ACC112 (cell line): ENCODE measurements at regions not wholly inside any gene's neighbourhood (a gene's known extent, or its start where the extent isn't known, plus 50 kb on each side); places are given as distances from the start of the nearest gene placed in this dataset.

Experiments
- H2AFZ ChIP-seq: fragments of 200-600 bp; sonication (generic); one replicate; pipeline ENCODE4 v1.6.0; 2017; ENCODE audit warnings: antibody characterized with exemption, low read length; ENCODE audit not compliant: unreplicated experiment
- H3K27ac ChIP-seq: fragments of 200-600 bp; sonication (generic); 2 replicates; pipeline ENCODE4 v1.5.1; 2014; ENCODE audit warnings: low read depth, mild to moderate bottlenecking, antibody characterized with exemption, low read length, moderate library complexity
- H3K27me3 ChIP-seq: fragments of 200-600 bp; sonication (generic); 2 replicates; pipeline ENCODE4 v1.6.1; 2014; ENCODE audit warnings: mild to moderate bottlenecking, antibody characterized with exemption, low read length, moderate library complexity, mixed read lengths; ENCODE audit not compliant: insufficient read depth
- H3K36me3 ChIP-seq: fragments of 200-600 bp; sonication (generic); 2 replicates; pipeline ENCODE4 v1.6.1; 2016; ENCODE audit warnings: mild to moderate bottlenecking, antibody characterized with exemption, low read length, moderate library complexity, mixed read lengths; ENCODE audit not compliant: insufficient read depth
- H3K4me1 ChIP-seq: fragments of 200-600 bp; sonication (generic); one replicate; pipeline ENCODE4 v1.6.1; 2016; ENCODE audit warnings: low read length, mixed read lengths; ENCODE audit not compliant: insufficient read depth, unreplicated experiment, control insufficient read depth
- H3K4me3 ChIP-seq: fragments of 200-600 bp; sonication (generic); 2 replicates; pipeline ENCODE4 v1.5.1; 2014; ENCODE audit warnings: mild to moderate bottlenecking, low read depth, low read length
- H3K79me2 ChIP-seq: fragments of 200-600 bp; sonication (generic); one replicate; pipeline ENCODE4 v1.6.0; 2016; ENCODE audit warnings: low read length; ENCODE audit not compliant: control insufficient read depth, unreplicated experiment, insufficient read depth

DNA sequence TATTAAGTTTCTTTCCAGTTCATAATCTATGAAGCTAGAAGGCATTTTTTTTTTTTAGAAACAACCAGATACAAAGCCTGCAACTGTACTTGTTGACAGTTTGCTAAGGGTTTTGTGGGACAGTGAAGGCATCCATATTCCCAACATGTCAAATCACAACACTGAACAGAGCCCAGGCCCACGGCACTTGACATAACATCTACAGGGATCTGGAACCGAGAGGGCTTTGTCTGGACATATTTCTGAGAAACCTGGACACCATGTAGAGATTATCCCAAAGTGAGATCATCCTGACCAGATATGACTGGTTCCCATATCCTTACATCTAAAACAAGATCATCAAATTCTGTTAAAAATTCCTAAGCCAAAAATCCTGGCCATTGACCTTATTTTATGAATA lies 336.3 kb downstream of the ACTL7B start:
- H3K4me3 ChIP-seq = no peak overlapping the region
- H3K27ac ChIP-seq = no peak overlapping the region

DNA sequence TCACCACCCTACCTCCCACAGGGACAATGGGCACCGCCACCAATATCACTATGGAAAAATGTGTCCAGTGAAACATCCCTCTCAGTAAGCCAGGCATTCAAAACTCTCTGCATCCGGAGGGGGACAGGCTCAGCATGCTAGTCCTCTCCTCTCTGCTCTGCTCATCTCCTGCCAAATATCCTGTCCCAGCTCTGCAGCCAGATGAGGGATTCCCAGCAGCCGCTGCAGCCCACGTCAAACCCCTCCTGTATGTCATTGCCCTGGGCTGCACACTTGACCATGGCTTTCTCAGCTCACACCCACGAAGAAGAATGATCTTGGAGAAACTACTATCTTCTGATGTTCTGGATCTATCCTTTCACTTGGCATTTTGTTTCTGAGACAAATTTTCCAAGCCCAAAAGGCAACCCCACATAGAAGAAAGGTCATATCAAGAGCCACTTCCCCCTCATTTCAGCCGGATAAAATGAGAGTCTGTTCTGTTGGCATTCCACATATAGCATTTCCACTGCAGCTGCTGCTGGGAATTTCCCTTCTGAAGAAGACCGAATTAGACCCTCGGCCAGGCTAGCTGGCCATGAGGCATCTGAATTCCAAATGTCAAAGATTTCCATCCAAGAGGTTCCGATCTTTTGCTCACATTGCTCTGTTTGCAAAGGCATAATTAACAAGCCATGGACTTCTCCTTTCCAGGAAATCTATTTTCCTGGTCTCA lies 338.0 kb downstream of the ACTL7B start:
- H3K27ac ChIP-seq = no peak overlapping the region
- H3K27me3 ChIP-seq = no peaks in the 10 kb centered on the region
- peaks cover 10% of the 10 kb centered on the region for H3K4me1 ChIP-seq
- H3K4me3 ChIP-seq = no peak overlapping the region
- no peak overlapping the region for H2AFZ ChIP-seq
- H3K79me2 ChIP-seq = no peaks in the 10 kb centered on the region
- H3K36me3 ChIP-seq = no peaks in the 10 kb centered on the region

More for the DNA sequence above, 336.3 kb downstream of the ACTL7B start:
- Histone ChIP-seq H2AFZ (no peak overlapping the region), H3K27me3 (no peaks in the 10 kb centered on the region), H3K36me3 (no peaks in the 10 kb centered on the region), H3K79me2 (no peaks in the 10 kb centered on the region), H3K4me1 (peaks cover 9% of the 10 kb centered on the region)

DNA sequence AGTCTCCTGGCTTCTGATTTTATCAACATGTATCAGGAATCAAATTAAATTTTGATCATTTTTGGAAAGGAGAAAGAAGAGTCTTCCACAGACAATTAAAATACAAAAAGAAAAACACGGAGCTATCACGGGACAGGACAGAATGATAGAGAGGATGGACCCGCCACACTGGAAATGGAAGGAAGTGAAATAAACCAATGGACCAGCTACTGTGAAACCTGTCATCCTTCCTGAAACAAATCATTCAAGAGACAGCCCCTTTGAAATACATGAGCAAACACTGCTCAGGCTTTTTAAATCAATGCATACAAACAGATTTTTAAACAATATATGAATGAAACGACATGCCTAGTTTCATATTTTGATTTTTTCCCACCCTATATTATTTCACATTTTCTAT lies 339.4 kb downstream of the ACTL7B start:
- Histone ChIP-seq H3K4me1 (peaks cover 23% of the 10 kb centered on the region), H3K27ac (no peak overlapping the region), H3K79me2 (no peaks in the 10 kb centered on the region), H3K36me3 (no peaks in the 10 kb centered on the region), H3K4me3 (no peak overlapping the region), H2AFZ (no peak overlapping the region), H3K27me3 (no peaks in the 10 kb centered on the region)

DNA sequence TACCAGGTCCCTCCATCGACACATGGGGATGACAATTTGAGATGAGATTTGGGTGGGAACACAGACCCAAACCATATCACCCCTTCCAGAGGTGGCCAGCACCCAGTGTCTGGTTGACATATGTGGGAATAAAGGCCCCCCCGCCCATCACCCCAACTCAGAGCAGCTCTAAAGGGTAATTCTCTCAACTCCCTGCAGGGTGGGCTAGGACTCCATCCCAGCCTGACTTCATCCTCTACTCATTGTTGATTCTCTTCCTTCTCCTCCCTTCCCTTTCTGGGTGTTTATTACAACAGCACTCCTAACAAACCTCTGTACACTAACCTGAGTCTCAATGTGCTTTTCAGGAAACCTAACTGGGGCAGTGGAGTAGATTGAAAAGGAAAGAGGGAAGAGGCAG lies 339.9 kb downstream of the ACTL7B start:
- Histone ChIP-seq H3K4me1 (peaks cover 23% of the 10 kb centered on the region), H3K36me3 (no peaks in the 10 kb centered on the region), H3K27me3 (no peaks in the 10 kb centered on the region), H3K4me3 (no peak overlapping the region), H2AFZ (no peak overlapping the region), H3K79me2 (no peaks in the 10 kb centered on the region), H3K27ac (no peak overlapping the region)

DNA sequence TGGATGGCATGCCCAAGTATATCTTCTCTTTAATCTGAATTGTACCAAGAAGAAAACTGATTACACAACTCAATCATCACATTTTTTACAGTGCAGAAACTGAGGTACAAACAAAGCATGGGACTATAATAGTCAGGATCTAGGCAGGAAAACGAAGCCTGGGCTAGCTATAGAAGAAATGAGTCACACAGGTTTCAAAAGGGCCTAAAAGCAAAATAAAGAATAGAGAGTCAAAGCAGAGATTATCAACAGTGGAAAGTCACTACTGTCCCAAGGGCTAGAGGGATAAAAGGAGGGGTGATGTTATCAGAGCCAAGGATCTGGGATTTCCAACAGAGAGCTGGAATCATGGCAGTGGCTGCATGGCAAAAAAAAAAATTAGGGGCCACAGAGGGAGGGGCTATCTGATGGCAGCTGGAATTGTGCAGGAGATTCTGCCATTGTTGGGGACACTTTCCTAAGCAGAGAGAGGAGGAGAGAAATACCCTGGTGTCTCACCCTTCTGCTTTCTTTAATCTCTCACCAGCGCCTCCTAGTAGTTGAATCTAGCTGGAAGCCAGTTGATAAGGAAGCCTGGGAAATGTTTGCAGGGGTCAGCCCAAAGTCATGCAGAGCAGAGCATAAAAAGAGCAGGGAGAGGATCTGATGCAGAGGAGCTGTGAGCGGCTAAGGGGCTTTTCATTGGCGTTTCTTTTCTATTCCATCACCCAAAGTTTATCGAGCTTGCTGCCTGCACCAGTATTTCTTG lies 343.2 kb downstream of the ACTL7B start:
- H2AFZ ChIP-seq = no peak overlapping the region
- no peaks in the 10 kb centered on the region for H3K36me3 ChIP-seq
- peaks cover 22% of the 10 kb centered on the region for H3K4me1 ChIP-seq
- no peaks in the 10 kb centered on the region for H3K79me2 ChIP-seq
- H3K27me3 ChIP-seq = no peaks in the 10 kb centered on the region
- H3K4me3 ChIP-seq = no peak overlapping the region
- peak overlapping the region; percentile 33; the same call in 1 of the 2 replicates for H3K27ac ChIP-seq

DNA sequence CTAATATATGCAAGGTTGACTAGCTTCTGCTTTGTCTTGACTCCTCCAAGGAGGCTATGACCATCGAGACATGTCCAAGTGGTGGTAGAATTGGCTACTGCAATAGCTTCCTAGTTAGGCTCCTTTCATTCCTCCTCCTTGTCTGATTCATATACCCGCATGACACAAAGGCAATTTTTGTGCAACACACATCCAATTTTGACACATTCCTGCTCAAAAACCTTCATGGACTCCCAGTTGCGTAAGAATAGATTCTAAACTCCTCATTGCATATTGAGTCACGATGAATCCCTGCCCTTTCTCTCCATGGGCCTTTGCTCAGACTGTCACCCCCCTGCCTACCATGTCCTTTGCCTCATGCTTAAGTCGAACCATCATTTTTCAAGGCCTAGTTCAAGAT lies 344.5 kb downstream of the ACTL7B start:
- Histone ChIP-seq H3K27me3 (no peaks in the 10 kb centered on the region), H3K79me2 (no peaks in the 10 kb centered on the region), H2AFZ (no peak overlapping the region), H3K4me3 (no peak overlapping the region), H3K4me1 (peaks cover 22% of the 10 kb centered on the region), H3K36me3 (no peaks in the 10 kb centered on the region), H3K27ac (peak overlapping the region; percentile 51)

DNA sequence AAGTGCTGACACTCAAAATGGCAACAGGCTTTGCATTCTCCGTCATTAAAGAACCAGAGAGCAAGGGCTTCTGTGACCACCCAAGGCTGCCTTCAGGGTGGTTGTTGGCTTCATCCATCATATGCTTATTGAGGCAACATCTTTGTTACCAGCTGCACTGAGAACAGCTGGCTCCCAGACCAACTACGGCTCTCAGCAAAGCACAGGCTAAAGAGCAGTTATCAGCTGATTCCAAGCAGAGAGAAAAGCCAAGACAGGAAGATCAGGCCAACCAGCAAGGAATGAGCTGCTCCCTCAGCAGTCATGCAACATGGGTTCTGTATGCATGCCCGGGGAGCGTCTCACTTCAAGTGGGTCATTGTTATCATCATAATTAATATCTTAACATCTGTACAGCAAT lies 358.9 kb downstream of the ACTL7B start:
- Histone ChIP-seq H2AFZ (no peak overlapping the region), H3K36me3 (no peaks in the 10 kb centered on the region), H3K27ac (no peak overlapping the region), H3K79me2 (no peaks in the 10 kb centered on the region), H3K4me3 (no peak overlapping the region), H3K27me3 (no peaks in the 10 kb centered on the region), H3K4me1 (no peaks in the 10 kb centered on the region)

DNA sequence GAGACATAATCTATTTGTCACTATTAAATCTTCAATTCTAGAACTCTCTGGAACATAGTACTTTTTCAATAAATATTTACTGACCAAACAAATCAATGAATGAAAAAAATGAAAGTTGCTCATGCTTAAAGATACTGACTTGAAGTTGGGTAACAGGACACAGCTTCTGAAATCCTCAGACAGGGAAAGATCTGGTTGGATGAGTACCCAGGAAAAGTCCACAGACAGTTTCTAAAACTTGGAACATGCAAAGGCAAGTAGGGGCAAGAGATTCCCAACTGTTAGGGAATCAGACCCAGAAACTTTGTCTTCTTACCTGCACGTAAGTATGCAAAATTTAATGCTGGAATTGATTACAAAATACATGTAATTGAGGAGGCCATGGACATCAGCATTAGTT lies 366.2 kb downstream of the ACTL7B start:
- Histone ChIP-seq H3K4me3 (no peak overlapping the region), H3K4me1 (peaks cover 3% of the 10 kb centered on the region), H2AFZ (no peak overlapping the region), H3K27me3 (no peaks in the 10 kb centered on the region), H3K79me2 (no peaks in the 10 kb centered on the region), H3K27ac (no peak overlapping the region), H3K36me3 (no peaks in the 10 kb centered on the region)

DNA sequence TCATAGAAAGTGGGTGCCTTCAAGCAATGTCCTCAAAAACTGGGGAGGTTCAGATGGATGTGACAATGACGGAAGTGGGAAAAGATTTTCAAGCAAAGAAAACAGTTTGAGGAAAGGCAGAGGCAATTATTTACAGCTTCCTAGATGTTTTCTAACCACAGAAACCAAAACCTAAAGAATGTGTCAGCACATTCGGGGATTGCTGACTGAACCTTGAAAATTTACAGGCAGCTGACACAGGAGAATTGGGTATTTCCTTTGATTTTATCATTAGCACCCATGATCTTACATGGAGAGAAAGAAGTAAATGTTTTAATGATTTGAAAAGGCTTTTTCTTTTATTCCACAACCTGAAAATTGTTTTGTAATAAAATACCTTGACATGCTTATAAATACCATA lies 369.0 kb downstream of the ACTL7B start:
- Histone ChIP-seq H3K27me3 (no peaks in the 10 kb centered on the region), H3K4me3 (no peak overlapping the region), H3K27ac (no peak overlapping the region), H3K36me3 (no peaks in the 10 kb centered on the region), H3K79me2 (no peaks in the 10 kb centered on the region), H3K4me1 (peaks cover 3% of the 10 kb centered on the region), H2AFZ (no peak overlapping the region)

DNA sequence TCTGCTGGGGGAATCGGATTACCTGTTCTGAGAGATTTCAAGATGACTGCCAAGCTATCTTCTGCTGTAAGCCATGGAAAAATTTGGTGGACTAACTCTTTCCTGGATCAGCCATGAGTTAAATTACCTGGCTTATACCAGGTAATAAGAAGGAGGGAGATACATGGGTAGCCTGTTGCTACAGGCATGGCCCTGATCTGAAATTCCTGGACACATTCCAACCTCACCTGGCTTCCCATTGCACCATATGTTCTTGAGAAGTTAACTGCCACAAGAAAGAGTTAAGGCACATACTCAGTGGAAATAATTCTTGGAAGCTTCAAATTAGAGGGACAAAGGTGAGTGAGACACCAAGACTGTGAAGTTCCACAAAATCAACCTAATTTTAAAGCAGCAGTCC lies 371.3 kb downstream of the ACTL7B start:
- Histone ChIP-seq H3K4me1 (peaks cover 9% of the 10 kb centered on the region), H3K4me3 (no peak overlapping the region), H3K27me3 (no peaks in the 10 kb centered on the region), H3K79me2 (no peaks in the 10 kb centered on the region), H3K27ac (no peak overlapping the region), H3K36me3 (no peaks in the 10 kb centered on the region), H2AFZ (no peak overlapping the region)

DNA sequence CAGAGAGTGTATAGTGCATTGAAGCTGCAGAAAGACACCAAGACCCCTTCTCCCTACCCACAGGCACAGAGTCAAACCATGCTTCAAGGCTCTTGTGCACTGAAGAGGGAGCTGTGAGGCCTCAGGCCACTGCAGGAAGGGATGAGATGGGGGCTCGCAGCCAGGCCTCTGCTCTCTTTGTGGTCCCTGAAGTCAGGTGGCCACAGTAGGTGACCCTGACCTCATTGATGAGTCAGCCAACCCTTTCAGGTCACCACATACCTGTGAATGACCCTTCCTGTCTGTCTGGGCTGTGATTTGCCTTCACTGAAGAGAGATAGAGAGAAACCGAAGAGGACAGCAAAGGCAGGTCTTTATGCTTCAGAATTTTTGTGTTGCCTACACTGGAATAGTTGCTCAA lies 372.1 kb downstream of the ACTL7B start:
- Histone ChIP-seq H2AFZ (no peak overlapping the region), H3K27ac (no peak overlapping the region), H3K79me2 (no peaks in the 10 kb centered on the region), H3K27me3 (no peaks in the 10 kb centered on the region), H3K4me1 (peaks cover 13% of the 10 kb centered on the region), H3K36me3 (no peaks in the 10 kb centered on the region), H3K4me3 (no peak overlapping the region)
